SK-N-SH treated with all-trans-retinoic acid at 6 μM for 48 hours (cell line): ENCODE measurements at regions not wholly inside any gene's neighbourhood (a gene's known extent, or its start where the extent isn't known, plus 50 kb on each side); places are given as distances from the start of the nearest gene placed in this dataset.

Source experiments
- ATAC-seq: fragments of 200-7000 bp; cut with Tn5 transposase; 3 replicates; pipeline ENCODE4 v1.9.1; 2020; ENCODE audit warnings: mild to moderate bottlenecking, moderate library complexity
- ARNTL ChIP-seq: fragments of 450-650 bp; formaldehyde crosslinking; IDR thresholded peaks from 2 replicates; pipeline ENCODE4 v1.5.0; 2020; ENCODE audit warnings: low read depth, mild to moderate bottlenecking, moderate library complexity, borderline replicate concordance
- BACH2 ChIP-seq: fragments of 250-450 bp; sonication (Bioruptor Pico); IDR thresholded peaks from 2 replicates; pipeline ENCODE4 v1.9.0; 2021; ENCODE audit warnings: mild to moderate bottlenecking, borderline replicate concordance
- CSDC2 ChIP-seq: fragments of 250-450 bp; sonication (Bioruptor Pico); IDR thresholded peaks from 2 replicates; pipeline ENCODE4 v1.5.0; 2020; ENCODE audit warnings: mild to moderate bottlenecking, moderate library complexity
- ESRRG ChIP-seq: fragments of 250-450 bp; sonication (Bioruptor Pico); IDR thresholded peaks from 2 replicates; pipeline ENCODE4 v1.6.1; 2021; ENCODE audit warnings: mild to moderate bottlenecking
- GLIS3 ChIP-seq: fragments of 250-450 bp; sonication (Bioruptor Pico); IDR thresholded peaks from 2 replicates; pipeline ENCODE4 v1.5.0; 2020; ENCODE audit warnings: mild to moderate bottlenecking, moderate library complexity
- ISL1 ChIP-seq: fragments of 250-450 bp; sonication (Bioruptor Pico); IDR thresholded peaks from 2 replicates; pipeline ENCODE4 v2.1.2; 2022; ENCODE audit warnings: mild to moderate bottlenecking, moderate library complexity
- OSR1 ChIP-seq: fragments of 250-450 bp; sonication (Bioruptor Pico); IDR thresholded peaks from 2 replicates; pipeline ENCODE4 v1.8.0; 2022; ENCODE audit warnings: moderate library complexity, mild to moderate bottlenecking, inconsistent platforms
- RARB ChIP-seq: fragments of 250-450 bp; sonication (Bioruptor Pico); IDR thresholded peaks from 2 replicates; pipeline ENCODE4 v1.8.0; 2021; ENCODE audit warnings: mild to moderate bottlenecking, moderate library complexity
- SNAI2 ChIP-seq: fragments of 250-450 bp; sonication (Bioruptor Pico); IDR thresholded peaks from 2 replicates; pipeline ENCODE4 v1.5.0; 2020; ENCODE audit warnings: mild to moderate bottlenecking, moderate library complexity
- TOX ChIP-seq: fragments of 250-450 bp; sonication (Bioruptor Pico); IDR thresholded peaks from 2 replicates; pipeline ENCODE4 v1.8.0; 2021; ENCODE audit warnings: mild to moderate bottlenecking, moderate library complexity, borderline replicate concordance
- ZC3H10 ChIP-seq: fragments of 250-450 bp; sonication (Bioruptor Pico); IDR thresholded peaks from 2 replicates; pipeline ENCODE4 v1.5.1; 2021; ENCODE audit warnings: mild to moderate bottlenecking, moderate library complexity
- ZFP3 ChIP-seq: fragments of 250-450 bp; sonication (Bioruptor Pico); IDR thresholded peaks from 2 replicates; pipeline ENCODE4 v1.5.0; 2020; ENCODE audit warnings: mild to moderate bottlenecking, moderate library complexity
- ZFP30 ChIP-seq: fragments of 450-650 bp; formaldehyde crosslinking; IDR thresholded peaks from 2 replicates; pipeline ENCODE4 v1.5.0; 2022; ENCODE audit warnings: mild to moderate bottlenecking, moderate library complexity
- ZNF565 ChIP-seq: fragments of 450-650 bp; formaldehyde crosslinking; conservative IDR thresholded peaks from 2 replicates; pipeline ENCODE4 v1.5.0; 2020; ENCODE audit warnings: low read depth, mild to moderate bottlenecking, moderate library complexity
- ZNF70 ChIP-seq: fragments of 450-650 bp; formaldehyde crosslinking; IDR thresholded peaks from 2 replicates; pipeline ENCODE4 v1.5.0; 2020; ENCODE audit warnings: mild to moderate bottlenecking, moderate library complexity
- ZNF8 ChIP-seq: fragments of 450-650 bp; formaldehyde crosslinking; IDR thresholded peaks from 2 replicates; pipeline ENCODE4 v1.5.0; 2020; ENCODE audit warnings: mild to moderate bottlenecking, moderate library complexity
- TF ChIP-seq, protein P1 (sequence below): fragments of 250-450 bp; sonication (Bioruptor Pico); IDR thresholded peaks from 2 replicates; pipeline ENCODE4 v1.8.0; 2021; ENCODE audit warnings: low read depth, mild to moderate bottlenecking, moderate library complexity, borderline replicate concordance
- TF ChIP-seq, protein P2 (sequence below): fragments of 250-450 bp; sonication (Bioruptor Pico); IDR thresholded peaks from 2 replicates; pipeline ENCODE4 v1.5.0; 2020; ENCODE audit warnings: mild to moderate bottlenecking, moderate library complexity
- TF ChIP-seq, protein P3 (sequence below): fragments of 250-450 bp; sonication (Bioruptor Pico); IDR thresholded peaks from 2 replicates; pipeline ENCODE4 v1.5.1; 2021; ENCODE audit warnings: mild to moderate bottlenecking, moderate library complexity

DNA sequence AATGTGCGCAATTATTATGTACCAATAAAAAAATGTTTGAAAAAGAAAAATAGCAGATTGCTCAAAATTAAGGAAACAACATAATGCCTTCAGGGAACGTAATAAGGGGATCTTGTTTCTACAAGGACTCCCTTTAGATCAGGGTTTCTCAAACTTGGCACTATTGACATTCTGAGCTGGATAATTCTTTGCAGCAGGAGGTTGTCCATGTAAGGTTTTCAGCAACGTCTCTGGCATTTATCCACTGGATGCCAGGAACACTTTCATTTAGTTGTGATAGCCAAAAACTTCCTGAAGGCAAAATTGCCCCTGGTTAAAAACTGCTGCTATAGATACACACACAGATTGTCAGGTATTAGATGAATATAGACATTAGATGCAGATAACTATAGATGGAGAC lies 666.7 kb upstream of the ADAMTS5 start (continued):
- no peak for TF ChIP-seq ZNF565 (CRISPR knock-in tag)

DNA sequence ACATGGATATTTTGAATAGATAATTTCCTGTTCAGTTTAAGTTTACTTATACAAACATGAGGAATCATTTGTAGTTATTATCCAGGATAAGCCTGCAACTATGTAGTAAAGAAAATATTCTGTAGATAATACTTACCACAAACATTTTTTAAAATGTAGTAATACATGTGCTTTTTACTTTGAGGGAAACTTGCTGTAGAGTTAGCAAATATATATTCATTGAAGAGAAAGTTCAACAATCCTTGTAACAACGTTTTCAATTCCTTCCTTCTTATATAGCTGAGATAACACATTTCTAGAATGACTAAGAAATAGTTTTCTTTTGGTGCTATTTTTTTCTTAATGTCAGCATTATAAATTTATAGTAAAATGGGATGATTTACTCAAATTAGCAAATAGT lies 664.6 kb upstream of the ADAMTS5 start:
- ATAC-seq = no peak
- no peak for TF ChIP-seq ESRRG (CRISPR knock-in tag)
- no peak for TF ChIP-seq CSDC2 (CRISPR knock-in tag)
- no peak for TF ChIP-seq TOX (CRISPR knock-in tag)
- TF ChIP-seq ZNF8 (CRISPR knock-in tag) = no peak
- no peak for TF ChIP-seq RARB (CRISPR knock-in tag)
- TF ChIP-seq ISL1 (CRISPR knock-in tag) = no peak
- no peak for TF ChIP-seq ZFP3
- no peak for TF ChIP-seq BACH2
- TF ChIP-seq ZC3H10 (CRISPR knock-in tag) = no peak
- TF ChIP-seq, protein P1, sequence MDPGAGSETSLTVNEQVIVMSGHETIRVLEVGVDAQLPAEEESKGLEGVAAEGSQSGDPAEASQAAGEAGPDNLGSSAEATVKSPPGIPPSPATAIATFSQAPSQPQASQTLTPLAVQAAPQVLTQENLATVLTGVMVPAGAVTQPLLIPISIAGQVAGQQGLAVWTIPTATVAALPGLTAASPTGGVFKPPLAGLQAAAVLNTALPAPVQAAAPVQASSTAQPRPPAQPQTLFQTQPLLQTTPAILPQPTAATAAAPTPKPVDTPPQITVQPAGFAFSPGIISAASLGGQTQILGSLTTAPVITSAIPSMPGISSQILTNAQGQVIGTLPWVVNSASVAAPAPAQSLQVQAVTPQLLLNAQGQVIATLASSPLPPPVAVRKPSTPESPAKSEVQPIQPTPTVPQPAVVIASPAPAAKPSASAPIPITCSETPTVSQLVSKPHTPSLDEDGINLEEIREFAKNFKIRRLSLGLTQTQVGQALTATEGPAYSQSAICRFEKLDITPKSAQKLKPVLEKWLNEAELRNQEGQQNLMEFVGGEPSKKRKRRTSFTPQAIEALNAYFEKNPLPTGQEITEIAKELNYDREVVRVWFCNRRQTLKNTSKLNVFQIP (CRISPR knock-in tag) = no peak
- TF ChIP-seq ZFP30 (CRISPR knock-in tag) = no peak
- TF ChIP-seq ARNTL (CRISPR knock-in tag) = no peak

DNA sequence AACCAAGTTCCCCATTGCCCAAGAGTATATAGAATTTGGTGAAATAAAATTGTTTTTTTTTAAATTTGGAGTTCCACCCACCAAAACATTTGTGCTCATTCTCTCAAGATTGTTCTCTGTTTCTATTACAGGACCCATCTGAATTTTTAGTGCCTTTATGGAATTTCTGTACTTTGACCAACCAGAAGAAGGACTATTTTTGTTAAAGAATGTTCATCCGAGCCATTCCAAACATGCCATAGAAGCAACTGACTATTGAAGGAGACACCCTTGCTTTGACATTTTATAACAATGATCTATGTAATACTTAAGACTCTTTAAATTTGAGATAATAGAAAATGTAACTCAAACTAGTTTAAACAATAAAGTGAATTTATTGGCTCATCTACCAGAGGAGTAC lies 655.7 kb upstream of the ADAMTS5 start:
- no peak for ATAC-seq
- TF ChIP-seq, protein P2, sequence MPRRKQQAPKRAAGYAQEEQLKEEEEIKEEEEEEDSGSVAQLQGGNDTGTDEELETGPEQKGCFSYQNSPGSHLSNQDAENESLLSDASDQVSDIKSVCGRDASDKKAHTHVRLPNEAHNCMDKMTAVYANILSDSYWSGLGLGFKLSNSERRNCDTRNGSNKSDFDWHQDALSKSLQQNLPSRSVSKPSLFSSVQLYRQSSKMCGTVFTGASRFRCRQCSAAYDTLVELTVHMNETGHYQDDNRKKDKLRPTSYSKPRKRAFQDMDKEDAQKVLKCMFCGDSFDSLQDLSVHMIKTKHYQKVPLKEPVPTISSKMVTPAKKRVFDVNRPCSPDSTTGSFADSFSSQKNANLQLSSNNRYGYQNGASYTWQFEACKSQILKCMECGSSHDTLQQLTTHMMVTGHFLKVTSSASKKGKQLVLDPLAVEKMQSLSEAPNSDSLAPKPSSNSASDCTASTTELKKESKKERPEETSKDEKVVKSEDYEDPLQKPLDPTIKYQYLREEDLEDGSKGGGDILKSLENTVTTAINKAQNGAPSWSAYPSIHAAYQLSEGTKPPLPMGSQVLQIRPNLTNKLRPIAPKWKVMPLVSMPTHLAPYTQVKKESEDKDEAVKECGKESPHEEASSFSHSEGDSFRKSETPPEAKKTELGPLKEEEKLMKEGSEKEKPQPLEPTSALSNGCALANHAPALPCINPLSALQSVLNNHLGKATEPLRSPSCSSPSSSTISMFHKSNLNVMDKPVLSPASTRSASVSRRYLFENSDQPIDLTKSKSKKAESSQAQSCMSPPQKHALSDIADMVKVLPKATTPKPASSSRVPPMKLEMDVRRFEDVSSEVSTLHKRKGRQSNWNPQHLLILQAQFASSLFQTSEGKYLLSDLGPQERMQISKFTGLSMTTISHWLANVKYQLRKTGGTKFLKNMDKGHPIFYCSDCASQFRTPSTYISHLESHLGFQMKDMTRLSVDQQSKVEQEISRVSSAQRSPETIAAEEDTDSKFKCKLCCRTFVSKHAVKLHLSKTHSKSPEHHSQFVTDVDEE (CRISPR knock-in tag) = no peak
- TF ChIP-seq ZFP3 (no peak), ARNTL (CRISPR knock-in tag) (no peak), BACH2 (no peak), ZNF565 (CRISPR knock-in tag) (no peak), ESRRG (CRISPR knock-in tag) (no peak), ZC3H10 (CRISPR knock-in tag) (no peak), ISL1 (CRISPR knock-in tag) (no peak)

DNA sequence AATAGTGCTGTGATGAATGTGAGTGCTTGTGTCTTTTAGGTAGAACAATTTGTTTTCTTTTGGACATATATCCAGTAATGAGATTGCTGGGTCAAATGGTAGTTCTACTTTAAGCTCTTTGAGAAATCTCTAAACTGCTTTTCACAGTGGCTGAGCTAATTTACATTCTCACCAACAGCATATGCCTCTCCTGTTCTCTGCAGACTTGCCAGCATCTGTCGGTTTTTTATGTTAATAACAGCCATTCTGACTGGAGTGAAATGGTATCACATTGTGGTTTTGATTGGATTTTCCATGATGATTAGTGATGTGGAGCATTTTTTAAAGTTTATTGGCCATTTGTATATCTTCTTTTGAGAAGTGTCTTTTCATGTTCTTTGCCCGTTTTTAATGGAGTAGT lies 647.3 kb upstream of the ADAMTS5 start:
- TF ChIP-seq ZNF70 = no peak
- no peak for TF ChIP-seq GLIS3 (CRISPR knock-in tag)
- TF ChIP-seq, protein P2 (CRISPR knock-in tag) = no peak
- TF ChIP-seq, protein P3, sequence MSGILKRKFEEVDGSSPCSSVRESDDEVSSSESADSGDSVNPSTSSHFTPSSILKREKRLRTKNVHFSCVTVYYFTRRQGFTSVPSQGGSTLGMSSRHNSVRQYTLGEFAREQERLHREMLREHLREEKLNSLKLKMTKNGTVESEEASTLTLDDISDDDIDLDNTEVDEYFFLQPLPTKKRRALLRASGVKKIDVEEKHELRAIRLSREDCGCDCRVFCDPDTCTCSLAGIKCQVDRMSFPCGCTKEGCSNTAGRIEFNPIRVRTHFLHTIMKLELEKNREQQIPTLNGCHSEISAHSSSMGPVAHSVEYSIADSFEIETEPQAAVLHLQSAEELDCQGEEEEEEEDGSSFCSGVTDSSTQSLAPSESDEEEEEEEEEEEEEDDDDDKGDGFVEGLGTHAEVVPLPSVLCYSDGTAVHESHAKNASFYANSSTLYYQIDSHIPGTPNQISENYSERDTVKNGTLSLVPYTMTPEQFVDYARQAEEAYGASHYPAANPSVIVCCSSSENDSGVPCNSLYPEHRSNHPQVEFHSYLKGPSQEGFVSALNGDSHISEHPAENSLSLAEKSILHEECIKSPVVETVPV (CRISPR knock-in tag) = no peak
- TF ChIP-seq, protein P1 (CRISPR knock-in tag) = no peak
- no peak for TF ChIP-seq ZC3H10 (CRISPR knock-in tag)
- no peak for TF ChIP-seq ESRRG (CRISPR knock-in tag)
- no peak for TF ChIP-seq SNAI2 (CRISPR knock-in tag)
- no peak for TF ChIP-seq ARNTL (CRISPR knock-in tag)
- no peak for TF ChIP-seq ZNF565 (CRISPR knock-in tag)
- no peak for TF ChIP-seq OSR1 (CRISPR knock-in tag)
- ATAC-seq = no peak
